ENCODE measurements at regions not wholly inside any gene's neighbourhood (a gene's known extent, or its start where the extent isn't known, plus 50 kb on each side); places are given as distances from the start of the nearest gene placed in this dataset.

GRCh38 chr5:159750226-159750625 is 166.1 kb upstream of the ADRA1B start:
- TF ChIP-seq CTCF (IDR thresholded peaks at IDR 0.05 in 8 of 11, conservative IDR thresholded peaks at IDR 0.05 in 3 of 11) (no peak), POLR2A (IDR thresholded peaks at IDR 0.05) (no peak), POLR2AphosphoS5 (IDR thresholded peaks at IDR 0.05) (no peak)
- intact Hi-C loops (cut with DNase I; ENCODE audit: low total_unique reads): no loop called here
- no peak overlapping the region for H3K27ac ChIP-seq

GRCh38 chr5:159751459-159751858 is 164.8 kb upstream of the ADRA1B start:
- Histone ChIP-seq H3K4me3 (no peak overlapping the region), H3K27ac (no peak overlapping the region), H3K4me1 (no peaks in the 10 kb centered on the region), H3K36me3 (no peaks in the 10 kb centered on the region), H3K9me3 (peaks cover 0 to 16% (median 4%) of the 10 kb centered on the region in 8 donors), H3K27me3 (replicated peaks in 1 of 7) (no peaks in the 10 kb centered on the region)
- 64 to 86% (median 82%) methylated on average over 3 of the region's 3 CpGs for WGBS, 5 donors
- DNase-seq: no peak
- intact Hi-C loops (cut with DNase I; ENCODE audit: low total_unique reads): no loop called here
- no peak for TF ChIP-seq POLR2AphosphoS5 (IDR thresholded peaks at IDR 0.05)
- TF ChIP-seq POLR2A (IDR thresholded peaks at IDR 0.05): no peak
- no peak for TF ChIP-seq CTCF (IDR thresholded peaks at IDR 0.05 in 8 of 11, conservative IDR thresholded peaks at IDR 0.05 in 3 of 11)

More at GRCh38 chr5:159750226-159750625, 166.1 kb upstream of the ADRA1B start:
- Histone ChIP-seq H3K36me3 (no peaks in the 10 kb centered on the region), H3K4me1 (no peaks in the 10 kb centered on the region), H3K4me3 (no peak overlapping the region), H3K27me3 (replicated peaks in 1 of 7) (no peaks in the 10 kb centered on the region), H3K9me3 (peaks cover 0 to 16% (median 4%) of the 10 kb centered on the region in 8 donors)
- no peak for DNase-seq
- 34 to 56% (median 49%) methylated on average over 4 to 5 of the region's 5 CpGs for WGBS, 5 donors

GRCh38 chr5:159752622-159753275 is 163.5 kb upstream of the ADRA1B start:
- no peak for DNase-seq
- Histone ChIP-seq H3K27me3 (replicated peaks in 1 of 7) (no peaks in the 10 kb centered on the region), H3K4me1 (no peaks in the 10 kb centered on the region), H3K27ac (no peak overlapping the region), H3K4me3 (no peak overlapping the region), H3K36me3 (no peaks in the 10 kb centered on the region), H3K9me3 (peaks cover 0 to 16% (median 4%) of the 10 kb centered on the region in 8 donors)
- intact Hi-C loops (cut with DNase I; ENCODE audit: low total_unique reads): no loop called here
- TF ChIP-seq CTCF (IDR thresholded peaks at IDR 0.05 in 8 of 11, conservative IDR thresholded peaks at IDR 0.05 in 3 of 11): no peak
- no peak for TF ChIP-seq POLR2AphosphoS5 (IDR thresholded peaks at IDR 0.05)
- no peak for TF ChIP-seq POLR2A (IDR thresholded peaks at IDR 0.05)
- WGBS, 5 donors: 76 to 86% (median 80%) methylated on average over 7 of the region's 7 CpGs

- no peak for TF ChIP-seq CTCF (IDR thresholded peaks at IDR 0.05 in 8 of 11, conservative IDR thresholded peaks at IDR 0.05 in 3 of 11)
- TF ChIP-seq POLR2AphosphoS5 (IDR thresholded peaks at IDR 0.05): no peak
- TF ChIP-seq POLR2A (IDR thresholded peaks at IDR 0.05): no peak
- DNase-seq: no peak
- Histone ChIP-seq H3K9me3 (no peaks in the 10 kb centered on the region), H3K27ac (no peak overlapping the region), H3K4me1 (no peaks in the 10 kb centered on the region), H3K27me3 (replicated peaks in 1 of 7) (no peaks in the 10 kb centered on the region), H3K36me3 (no peaks in the 10 kb centered on the region), H3K4me3 (no peak overlapping the region)
- intact Hi-C loops (cut with DNase I; ENCODE audit: low total_unique reads): no loop called here
- 80 to 92% (median 88%) methylated on average over 4 of the region's 4 CpGs for WGBS, 5 donors
Observed at GRCh38 chr5:159758189-159758588, 158.1 kb upstream of the ADRA1B start.
